ENCODE measurements at regions not wholly inside any gene's neighbourhood (a gene's known extent, or its start where the extent isn't known, plus 50 kb on each side); places are given as distances from the start of the nearest gene placed in this dataset.
"Not testable (repeated sequence)": the region's sequence is repeated elsewhere in the genome, so short reads cannot be mapped to it uniquely, and the experiment has no call there.

DNA sequence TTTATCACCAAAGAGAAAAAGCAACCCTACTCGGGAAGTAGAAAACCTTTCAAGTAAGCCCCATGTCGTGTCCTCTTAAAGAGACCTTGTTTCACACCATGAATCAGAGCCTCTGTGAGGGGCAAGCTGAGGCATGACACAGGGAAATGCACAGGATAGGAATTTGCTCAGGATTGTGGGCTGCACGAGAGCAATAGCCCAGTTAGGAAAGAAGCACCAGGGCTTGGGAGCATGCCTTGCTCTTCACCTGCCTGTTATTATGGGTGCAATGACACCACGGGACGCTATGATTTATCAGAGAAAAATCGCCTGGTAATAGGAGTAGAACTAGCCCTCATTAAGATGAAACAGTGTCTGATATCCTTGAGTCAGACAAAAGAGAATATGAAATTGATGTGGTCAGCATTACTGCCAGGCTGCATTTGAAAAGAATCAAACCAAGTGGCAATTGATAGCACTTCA, 562.9 kb upstream of the NRP1 start:
- no peak for DNase-seq

GRCh38 chr10:33893506-33893905, 559.0 kb upstream of the NRP1 start:
- DNase-seq = no peak

DNA sequence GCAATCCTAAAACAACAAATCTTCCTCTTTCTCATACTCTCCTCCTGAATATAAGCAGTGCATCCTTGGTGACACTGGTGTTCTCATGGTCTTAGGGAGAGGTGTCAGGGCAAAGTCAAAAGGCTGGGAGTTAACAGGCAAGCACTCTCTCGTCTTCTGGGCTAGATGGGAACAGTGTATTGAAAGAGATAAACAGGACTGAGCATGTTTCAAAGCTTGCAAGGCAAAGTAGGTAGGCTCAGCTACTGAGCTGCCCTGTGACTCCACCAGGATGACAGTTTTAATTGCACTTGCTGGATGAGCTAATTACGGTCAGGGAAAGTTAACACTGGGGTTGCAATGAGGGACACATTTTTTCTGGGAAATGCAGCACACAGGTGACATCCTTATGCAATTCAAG, 554.9 kb upstream of the NRP1 start:
- DNase-seq = no peak

GRCh38 chr10:33887188-33887587, 552.7 kb upstream of the NRP1 start:
- DNase-seq = no peak

DNA sequence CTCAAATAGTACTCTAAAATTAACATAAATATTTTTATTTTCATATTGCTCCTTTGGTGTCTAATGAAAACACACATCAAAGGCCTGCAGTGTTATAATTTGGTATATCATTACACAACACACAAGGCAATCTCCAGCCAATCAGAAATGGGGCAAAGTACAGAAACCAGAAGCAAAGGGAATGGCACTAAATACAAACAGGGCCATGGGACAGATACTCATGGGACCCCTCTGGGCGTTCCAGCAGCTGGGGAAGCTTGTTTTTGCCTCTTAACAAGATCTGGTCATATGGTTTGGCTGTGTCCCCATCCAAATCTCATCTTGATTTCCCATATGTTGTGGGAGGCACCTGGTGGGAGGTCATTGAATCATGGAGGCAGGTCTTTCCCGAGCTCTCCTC, 551.8 kb upstream of the NRP1 start:
- DNase-seq = no peak

GRCh38 chr10:33884604-33885003, 550.1 kb upstream of the NRP1 start:
- DNase-seq = no peak

DNA sequence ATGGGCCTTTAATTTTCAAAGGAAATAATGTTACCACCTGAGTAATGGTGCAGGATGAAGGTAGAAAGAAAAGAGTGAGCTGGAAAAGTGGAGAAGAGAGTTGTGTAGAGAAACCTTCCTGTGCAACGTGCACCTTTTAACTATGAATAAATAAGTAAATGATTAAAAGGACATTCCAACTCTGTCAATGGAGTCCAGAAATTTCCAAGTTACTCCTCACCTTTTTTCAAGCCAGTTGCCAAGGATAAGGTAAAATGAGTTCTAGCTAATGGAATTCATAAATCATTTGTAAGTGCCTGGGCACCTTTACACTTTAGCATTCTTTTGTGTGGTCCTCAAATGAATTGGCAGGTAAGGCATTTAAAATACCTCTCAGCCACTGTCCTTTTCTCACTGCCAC, 549.4 kb upstream of the NRP1 start:
- DNase-seq = no peak

GRCh38 chr10:33882996-33883395, 548.5 kb upstream of the NRP1 start:
- no peak for DNase-seq

DNA sequence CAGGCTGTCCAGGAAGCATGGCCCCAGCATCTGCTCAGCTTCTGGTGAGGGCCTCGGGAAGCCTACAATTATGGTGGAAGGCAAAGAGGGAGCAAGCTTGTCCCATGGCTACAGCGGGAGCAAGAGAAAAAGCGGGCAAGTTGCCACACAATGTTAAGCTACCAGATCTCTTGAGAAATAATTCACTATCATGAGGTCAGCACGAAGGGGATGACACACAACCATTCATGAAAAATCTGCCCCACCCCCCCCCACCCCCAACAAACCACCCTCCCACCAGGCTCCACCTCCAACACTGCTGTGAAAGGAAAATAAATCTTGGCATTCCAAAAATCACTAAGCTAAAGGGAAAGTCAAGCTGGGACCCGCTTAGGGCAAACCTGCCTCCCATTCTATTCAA, 545.8 kb upstream of the NRP1 start:
- DNase-seq = no peak

GRCh38 chr10:33878238-33878786, 543.8 kb upstream of the NRP1 start:
- no peak for DNase-seq

- DNase-seq = no peak
Measured at GRCh38 chr10:33876584-33877400, 542.3 kb upstream of the NRP1 start.

GRCh38 chr10:33875924-33876583, 541.6 kb upstream of the NRP1 start:
- DNase-seq = no peak

DNA sequence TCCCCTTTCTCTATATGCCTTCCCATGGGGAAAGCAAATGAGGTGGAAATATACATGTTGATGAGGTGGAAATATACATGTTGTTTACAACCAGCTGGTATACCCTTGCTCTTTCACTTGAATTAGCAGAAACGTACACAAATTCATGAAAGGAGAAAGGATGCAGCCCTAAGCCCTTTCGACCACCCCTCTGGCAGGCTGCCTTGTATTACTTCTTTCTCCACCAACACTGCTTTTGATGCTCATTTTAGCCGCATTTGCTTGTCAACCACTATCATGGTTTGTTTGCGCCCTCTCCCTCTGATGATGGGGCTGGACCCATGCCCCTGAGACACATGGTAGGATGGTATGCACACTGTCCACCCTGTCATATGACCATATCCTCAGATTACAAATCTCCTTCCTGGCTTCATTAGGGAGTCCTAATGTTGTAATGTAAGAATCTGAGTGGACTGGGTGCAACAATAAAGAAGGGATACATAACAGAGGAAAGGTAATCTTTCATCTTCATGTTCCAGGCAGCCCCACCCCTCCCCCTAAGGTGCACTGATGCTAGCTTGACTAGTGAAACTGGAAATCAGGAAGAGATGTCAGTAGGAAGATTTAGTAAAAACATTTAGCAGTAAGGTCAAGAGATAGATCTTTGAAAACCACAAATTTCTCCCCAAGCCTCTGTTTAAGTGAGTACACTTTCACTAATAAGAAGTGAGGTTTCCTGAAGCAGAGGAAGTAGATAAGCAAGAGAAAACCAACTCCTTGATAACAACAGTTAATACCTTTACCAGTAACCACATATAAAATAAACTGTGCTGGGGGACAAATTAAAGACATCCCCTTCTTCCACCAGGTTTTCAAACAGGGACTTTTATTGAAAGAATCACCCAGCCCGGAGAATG, 536.8 kb upstream of the NRP1 start:
- no peak for DNase-seq

DNA sequence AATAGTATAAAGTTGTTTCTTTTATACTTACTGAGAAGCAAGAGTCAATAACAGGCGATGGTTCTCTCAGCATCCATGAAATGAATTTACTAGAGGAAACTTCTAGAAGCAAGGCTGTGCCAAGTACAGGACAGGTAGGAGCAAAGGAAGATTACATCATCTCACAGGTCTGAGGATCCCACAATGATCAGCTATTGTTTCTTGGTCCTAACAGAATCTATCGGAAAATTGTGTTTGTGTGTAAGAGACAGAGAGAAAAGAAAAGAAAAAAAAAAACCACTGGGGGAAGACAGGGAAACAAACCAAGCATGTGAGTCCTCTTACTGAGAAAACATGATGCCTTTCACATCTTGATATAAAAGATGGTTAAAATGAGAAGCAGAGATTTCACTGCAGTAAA, 535.0 kb upstream of the NRP1 start:
- no peak for DNase-seq

DNA sequence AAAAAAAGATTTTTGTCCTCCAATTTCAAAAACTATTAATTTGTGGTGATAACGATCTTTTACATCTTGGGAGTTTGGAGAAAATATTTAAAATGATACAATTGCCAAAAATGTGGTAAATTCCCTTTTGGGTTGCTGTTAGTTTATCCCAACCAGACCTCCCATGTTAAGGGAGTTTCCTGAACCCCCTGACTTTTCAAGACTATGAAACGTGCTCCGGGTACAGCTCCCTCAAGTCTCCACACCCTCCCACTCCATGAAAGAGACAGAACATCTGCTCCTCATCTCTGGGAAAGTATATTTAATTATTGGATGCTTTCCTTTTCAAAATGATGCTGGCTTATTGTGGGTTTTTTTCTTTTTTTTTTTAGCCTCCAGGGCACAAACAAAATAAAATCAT, 534.6 kb upstream of the NRP1 start:
- no peak for DNase-seq

DNA sequence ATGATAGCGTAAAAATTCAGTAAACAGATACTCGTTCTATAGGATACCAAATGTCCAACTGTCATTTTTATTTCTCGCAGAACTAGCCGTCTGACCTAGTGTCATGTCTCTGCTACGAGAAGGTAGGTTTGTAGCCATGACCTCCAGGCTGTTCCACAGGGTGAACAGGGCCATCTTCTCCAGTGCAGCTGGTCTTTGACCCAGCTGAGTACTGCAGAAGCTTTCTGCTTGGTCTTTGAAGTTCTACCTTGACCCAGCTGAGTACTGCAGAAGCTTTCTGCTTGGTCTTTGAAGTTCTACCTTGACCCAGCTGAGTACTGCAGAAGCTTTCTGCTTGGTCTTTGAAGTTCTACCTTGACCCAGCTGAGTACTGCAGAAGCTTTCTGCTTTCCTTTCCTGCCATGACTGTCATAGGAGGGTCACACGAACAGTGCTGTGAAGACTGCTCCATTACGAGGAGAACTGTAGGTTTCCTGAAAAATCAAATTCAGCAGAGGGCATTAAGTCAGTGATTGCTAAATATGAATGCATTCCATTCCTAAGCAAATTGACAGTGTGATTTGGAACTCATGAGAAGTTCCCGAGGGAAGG, 532.8 kb upstream of the NRP1 start:
- not testable (repeated sequence) for DNase-seq

DNA sequence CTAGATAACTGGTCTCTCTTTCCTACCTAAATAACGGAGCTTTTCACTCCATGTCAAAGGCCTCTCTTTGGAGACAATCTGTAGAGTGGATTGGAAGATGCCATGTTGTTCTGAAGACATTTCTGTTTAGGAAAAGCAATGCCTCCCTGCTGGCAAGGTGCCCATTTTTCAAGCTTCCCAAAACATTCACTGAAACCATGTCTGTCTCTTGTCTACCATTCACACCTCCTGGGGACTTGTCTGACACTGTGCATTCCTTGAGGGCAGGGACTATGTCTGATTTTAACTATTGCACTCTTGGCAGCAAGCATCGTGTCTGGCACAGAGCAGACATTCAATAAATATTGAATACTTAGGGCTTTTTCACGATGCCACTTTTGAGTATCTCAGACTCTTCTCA, 528.9 kb upstream of the NRP1 start:
- no peak for DNase-seq

DNA sequence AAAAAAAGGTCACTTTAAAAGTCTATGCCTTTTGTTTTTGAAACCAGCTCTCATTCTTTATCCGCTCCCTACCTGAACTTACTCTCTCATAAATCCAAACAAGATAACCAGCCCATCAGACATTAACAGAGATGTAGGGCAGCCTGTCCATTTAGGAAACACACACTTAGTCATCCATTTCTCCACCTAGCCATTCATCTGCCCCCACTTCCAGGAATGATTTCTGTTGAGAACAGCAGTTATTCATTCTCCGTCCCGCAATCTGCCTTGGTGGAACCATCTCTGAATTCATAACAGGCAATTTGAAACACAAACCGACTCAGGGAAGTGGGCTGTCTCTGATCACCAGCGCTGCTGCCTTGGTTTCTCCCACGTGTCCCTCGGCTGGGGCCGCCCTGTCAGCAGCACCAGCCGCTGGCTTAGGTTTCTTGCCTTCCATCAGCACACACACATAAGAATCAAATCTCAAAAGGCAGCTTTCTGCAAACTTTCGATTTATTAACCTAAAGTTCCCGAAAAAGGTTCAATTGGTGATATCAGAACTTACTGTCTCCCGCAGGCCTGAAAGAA, 528.2 kb upstream of the NRP1 start:
- no peak for DNase-seq

DNA sequence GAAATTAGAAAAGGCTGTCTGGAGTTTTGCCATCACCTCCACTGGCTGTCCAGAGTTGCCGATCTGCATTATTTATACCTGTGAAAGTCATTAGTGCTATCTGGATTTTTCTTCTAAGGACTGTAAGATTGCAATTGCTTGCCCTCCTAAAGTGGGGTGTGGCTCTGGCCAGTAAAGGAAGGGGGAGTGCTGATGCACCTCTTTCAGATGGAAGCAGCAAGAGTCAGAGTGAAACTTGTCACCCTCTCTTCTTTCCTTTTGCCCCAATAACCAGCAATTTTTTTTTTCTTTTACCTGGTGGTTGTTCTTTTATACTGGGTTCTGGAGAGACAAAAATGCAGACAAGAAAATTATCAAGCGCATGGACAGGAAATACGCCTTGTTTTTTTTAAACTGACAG, 527.4 kb upstream of the NRP1 start:
- DNase-seq = no peak

DNA sequence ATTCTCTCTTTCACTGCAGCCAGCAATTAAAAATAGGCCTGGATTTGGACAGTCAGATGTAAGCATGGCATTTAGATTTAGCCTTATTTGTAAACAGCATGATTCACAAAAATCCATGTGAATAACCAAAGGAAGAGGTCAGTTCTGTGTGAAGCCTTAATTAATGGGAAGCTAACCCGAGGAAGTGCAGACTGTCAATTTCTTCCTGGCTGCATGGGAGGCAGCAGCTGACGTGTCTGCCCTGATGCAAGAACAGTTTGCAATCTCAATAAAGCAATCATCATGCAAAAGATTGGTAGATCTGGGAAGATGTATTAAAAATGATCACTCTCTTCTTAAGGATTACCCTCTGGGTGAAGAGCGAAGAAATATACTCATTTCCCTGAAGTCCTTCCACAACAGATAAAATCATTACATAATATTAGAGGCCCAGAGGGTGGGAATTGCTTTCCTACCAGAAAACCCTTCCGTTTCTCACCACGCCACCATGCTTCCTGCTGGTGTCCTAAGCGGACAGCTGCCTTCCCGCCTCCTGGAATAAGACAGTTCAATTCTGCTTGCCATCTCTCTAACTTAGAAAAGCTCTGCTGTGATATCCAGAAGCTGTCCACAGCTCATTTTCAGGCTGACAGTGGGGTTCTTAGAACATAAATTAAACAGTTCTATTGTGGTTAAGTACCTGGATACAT, 526.7 kb upstream of the NRP1 start:
- DNase-seq = no peak

DNA sequence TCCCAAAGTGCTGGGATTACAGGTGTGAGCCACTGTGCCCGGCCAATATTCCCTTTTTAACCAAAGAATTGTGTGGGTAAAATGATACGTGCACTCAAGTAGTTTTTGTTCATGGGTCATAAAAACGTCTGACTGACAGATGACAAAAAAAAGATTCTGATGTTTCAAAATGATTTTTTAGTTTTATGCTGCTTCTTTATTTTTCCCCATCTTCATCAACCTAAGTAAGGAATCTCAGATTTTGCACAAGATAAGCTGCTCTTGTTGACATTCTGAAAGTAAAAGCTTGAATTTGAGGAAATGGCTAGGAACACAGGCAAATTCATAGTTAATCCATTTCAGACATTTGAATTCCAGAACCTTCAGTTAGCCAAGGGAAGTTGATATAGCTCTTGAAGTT, 526.1 kb upstream of the NRP1 start:
- DNase-seq = no peak

All from activated CD4-positive, alpha-beta T cell treated with anti-CD3 and anti-CD28 coated beads, Interleukin-2, amount 50 U/mL, for 16 hours (primary cell).